Stomach (tissue), 4 donors: ENCODE measurements at regions not wholly inside any gene's neighbourhood (a gene's known extent, or its start where the extent isn't known, plus 50 kb on each side); places are given as distances from the start of the nearest gene placed in this dataset.
"Not testable (repeated sequence)": the region's sequence is repeated elsewhere in the genome, so short reads cannot be mapped to it uniquely, and the experiment has no call there.

Experiments
- CTCF ChIP-seq, 7 experiments: fragments of 450-650 bp in 4 of 7; fragments of 200-600 bp in 3 of 7; sonication (generic) in 3 of 7; IDR thresholded peaks; one replicate each; pipeline ENCODE4 v1.5.1; 2016 to 2019; ENCODE audit warnings: antibody characterized with exemption in 7 of 7, control low read depth in 2 of 7, mild to moderate bottlenecking in 1 of 7
- POLR2A ChIP-seq, 4 donors: fragments of 450-650 bp; IDR thresholded peaks; one replicate each; pipeline ENCODE4 v1.6.1; 2016; ENCODE audit warnings: antibody characterized with exemption in 4 of 4, control low read depth in 2 of 4, mild to moderate bottlenecking in 1 of 4, moderate library complexity in 1 of 4
- POLR2AphosphoS5 ChIP-seq, 3 donors: sonication (generic); formaldehyde crosslinking; IDR thresholded peaks; one replicate each; pipeline ENCODE4 v1.6.1; 2016; ENCODE audit warnings: antibody characterized with exemption in 3 of 3

GRCh38 chr9:66711553-66711952, 189.0 kb upstream of the ZNF658 start:
- TF ChIP-seq CTCF, POLR2A, POLR2AphosphoS5 (IDR thresholded peaks at IDR 0.05): not testable (repeated sequence)
